D341Med (cell line): ENCODE measurements at regions not wholly inside any gene's neighbourhood (a gene's known extent, or its start where the extent isn't known, plus 50 kb on each side); places are given as distances from the start of the nearest gene placed in this dataset.

Source experiments
- DNase-seq: peaks from one replicate; pipeline ENCODE4 v3.0.0; 2012; ENCODE audit warnings: low spot score

GRCh38 chr13:76795701-76796695 is 90.2 kb downstream of the KCTD12 start:
- no peak for DNase-seq

- DNase-seq: no peak
Measured at GRCh38 chr13:76792731-76793347, 93.4 kb downstream of the KCTD12 start.

DNA sequence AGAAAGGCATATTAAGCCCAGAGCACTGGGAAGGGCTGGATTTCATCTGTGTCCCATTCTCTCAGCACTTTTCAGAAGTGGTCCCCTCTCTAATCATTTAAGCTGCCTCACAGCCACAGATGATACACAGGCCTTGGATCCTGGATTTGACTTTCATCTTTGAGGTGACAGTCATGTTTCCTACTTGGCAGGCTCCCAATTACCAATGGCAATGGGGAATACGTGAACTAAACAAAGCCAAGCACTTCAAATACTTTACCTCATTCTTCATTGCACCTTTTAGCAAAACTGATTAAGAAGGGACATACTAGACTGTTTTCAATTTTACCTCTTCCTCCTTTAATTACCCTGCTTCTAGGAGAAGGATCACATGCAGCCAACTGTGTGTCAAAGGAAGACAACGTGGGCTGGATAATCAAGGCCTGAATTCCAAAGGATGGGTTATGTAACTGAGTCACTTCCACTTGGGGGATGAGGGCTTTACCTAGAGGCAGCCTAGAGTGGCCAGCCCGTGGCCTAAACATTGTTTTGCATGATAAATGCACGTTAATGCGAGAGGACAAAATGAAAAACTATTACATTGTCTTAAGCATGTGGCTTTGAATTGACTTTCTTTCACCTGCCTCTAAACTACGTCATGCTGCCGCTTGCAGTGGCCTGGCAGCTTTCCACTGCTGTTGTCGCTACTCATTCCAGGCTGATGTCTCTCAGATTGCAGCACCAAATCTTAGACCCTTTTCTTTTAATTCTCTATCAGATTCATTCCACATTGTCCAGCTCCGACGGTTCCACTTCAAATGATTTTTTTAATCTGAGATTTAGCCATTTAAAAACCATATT is 95.0 kb downstream of the KCTD12 start:
- no peak for DNase-seq

- DNase-seq: no peak
Measured at GRCh38 chr13:76790526-76790925, 95.7 kb downstream of the KCTD12 start.

- no peak for DNase-seq
Measured at GRCh38 chr13:76783798-76784197, 102.4 kb downstream of the KCTD12 start.

GRCh38 chr13:76778853-76779252 is 107.4 kb downstream of the KCTD12 start:
- DNase-seq: no peak

DNA sequence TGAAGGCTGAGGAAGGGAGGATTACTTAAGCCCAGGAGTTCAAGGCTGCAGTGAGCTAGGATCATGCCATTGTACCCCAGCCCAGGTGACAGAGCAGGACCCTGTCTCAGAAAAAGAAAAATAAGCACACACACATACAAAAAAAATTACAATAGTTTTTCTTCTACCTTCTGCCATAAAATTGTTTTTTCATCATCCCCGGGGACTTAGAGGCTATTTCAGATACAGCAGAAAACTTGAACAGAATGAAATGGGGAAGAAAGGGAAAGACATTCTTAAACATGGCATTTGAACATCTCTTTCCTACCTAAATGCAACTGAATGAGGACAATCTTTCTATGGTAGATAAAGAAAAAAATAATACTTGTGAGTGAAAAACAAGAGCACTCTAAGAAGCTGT is 109.1 kb downstream of the KCTD12 start:
- no peak for DNase-seq

DNA sequence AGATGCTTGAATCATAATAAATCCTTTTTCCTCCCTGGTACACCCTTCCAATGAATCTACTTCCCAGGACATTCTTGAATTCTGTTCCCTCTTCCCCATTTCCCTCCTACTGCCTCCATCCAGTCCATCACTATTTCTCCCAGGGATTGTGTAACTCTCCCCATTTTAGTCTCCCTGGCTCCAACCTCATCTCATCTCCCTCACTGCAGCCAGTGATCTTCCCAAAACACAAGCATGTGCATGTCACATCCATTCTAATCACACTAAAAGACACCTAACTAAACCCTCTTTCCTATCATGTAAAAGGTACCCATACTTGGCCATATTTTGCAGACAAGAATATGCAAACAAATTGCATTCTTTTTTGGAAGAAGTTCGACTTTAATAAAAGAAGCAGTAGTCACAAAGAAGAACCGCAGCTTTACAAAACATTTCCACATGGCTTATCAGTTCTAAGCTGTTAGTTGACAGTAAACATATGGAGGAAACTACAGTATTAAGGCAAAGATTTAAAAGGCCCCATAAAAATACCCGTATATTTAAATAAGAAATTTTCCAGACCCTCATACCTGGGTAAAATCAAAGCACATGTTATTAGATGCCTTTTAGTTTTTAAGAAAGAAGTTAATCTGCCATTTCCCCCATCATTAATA is 111.0 kb downstream of the KCTD12 start:
- no peak for DNase-seq

DNA sequence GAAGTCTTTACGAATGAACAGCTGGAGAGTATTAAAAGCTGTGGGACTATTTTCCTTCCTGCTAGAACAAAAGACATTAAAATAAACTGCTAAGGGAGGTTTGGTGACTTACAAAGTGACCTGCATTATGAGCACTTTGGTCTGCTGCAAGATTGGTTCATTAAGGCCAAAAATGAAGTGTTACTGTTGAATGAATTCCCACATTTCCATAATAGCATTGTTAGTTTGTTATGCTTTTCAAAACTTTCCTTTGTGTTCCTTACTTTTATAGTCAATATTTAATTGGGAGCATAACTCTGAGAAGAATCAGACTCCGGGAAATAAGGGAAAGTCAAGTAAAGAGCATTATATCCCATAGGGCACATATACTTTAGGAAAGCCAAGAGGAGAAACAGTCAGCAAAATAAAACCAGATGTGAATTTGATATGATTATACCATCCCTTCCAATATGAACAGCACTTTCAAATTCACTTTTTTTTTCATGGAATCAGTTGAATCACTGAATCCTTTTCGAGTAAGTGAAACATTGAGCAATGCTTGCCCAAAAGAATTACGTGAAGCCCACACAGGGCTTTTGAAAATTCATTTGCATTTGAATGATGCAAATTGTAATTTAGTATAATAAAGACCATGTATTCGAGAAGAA is 112.6 kb downstream of the KCTD12 start:
- no peak for DNase-seq

DNA sequence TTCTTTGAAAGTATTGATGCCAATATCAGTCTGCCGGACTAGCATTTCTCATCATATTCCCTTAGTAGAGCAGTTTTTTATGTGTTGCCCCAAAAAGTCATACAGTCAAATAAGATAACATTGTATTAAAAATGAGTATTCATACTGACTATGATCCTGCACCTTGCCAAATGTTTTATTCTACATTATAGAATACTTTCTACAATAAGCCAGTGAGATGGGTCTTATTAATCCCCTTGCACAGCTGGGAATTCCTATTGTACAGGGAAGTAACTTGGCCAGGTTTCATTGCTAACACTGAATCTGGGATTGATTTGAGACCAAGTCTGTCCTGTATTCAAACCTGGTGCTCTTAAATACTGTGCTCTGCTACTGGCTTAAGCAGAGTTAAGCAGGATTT is 114.0 kb downstream of the KCTD12 start:
- DNase-seq: no peak

- no peak for DNase-seq
Measured at GRCh38 chr13:76769271-76769791, 116.9 kb downstream of the KCTD12 start.

DNA sequence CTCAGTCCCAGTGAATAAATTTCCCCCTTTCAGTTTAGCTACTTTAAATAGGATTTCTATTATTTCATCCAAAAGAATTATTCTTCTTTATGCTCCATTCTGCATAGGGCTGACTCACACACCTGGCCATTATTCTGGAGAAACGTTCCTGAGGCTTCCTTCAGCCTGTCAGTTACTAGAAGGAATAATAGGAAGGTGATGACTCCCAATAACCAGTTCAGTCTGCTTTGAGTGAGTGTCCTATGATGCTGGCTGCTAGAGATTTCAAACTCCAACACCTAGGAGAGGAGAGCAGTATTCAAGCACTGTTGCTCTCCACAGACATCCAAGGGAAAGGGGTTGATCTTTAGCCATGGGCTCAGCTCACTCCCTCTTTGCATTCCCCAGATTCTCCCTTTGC is 117.8 kb downstream of the KCTD12 start:
- DNase-seq: no peak

DNA sequence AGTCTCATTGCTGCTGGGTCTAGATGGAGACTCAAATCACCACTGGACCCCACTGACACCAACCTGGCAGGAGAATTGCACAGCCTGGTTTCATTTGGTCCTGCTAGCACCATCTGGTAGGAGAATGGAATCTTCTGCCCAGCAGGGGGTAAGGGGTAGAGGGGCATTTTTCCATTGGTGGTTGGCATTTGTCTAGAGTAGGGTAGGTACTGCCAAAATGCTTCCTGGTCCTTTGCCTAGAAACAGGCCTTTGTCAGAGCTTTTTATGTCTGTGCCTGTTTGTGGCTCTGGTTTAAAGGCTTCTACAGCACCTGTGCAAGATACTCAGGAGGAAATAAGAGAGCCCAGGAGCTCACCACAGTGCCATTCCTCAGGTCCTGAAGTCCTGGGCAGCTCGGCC is 121.3 kb downstream of the KCTD12 start:
- no peak for DNase-seq

- no peak for DNase-seq
Measured at GRCh38 chr13:76764429-76764828, 121.8 kb downstream of the KCTD12 start.

- no peak for DNase-seq
Measured at GRCh38 chr13:76762721-76763120, 123.5 kb downstream of the KCTD12 start.

DNA sequence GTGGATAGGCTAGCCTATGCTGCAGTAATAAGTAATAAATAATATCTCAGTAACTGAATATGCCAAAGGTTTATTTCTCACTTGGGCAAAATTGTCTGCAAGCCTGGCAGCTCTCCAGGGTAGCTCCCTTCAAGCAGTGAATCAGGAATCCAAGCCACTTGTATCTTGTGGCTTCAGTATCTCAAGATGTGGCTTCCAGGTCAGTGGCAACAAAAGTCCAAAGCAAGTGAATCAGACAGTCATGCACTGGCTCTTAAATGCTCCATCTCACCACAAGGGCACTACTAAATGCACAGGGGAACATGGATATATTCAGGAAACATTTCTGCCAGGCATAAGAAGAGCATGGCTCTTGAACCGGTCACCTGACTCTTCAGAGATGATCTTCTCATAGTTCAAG is 126.3 kb downstream of the KCTD12 start:
- DNase-seq: no peak

DNA sequence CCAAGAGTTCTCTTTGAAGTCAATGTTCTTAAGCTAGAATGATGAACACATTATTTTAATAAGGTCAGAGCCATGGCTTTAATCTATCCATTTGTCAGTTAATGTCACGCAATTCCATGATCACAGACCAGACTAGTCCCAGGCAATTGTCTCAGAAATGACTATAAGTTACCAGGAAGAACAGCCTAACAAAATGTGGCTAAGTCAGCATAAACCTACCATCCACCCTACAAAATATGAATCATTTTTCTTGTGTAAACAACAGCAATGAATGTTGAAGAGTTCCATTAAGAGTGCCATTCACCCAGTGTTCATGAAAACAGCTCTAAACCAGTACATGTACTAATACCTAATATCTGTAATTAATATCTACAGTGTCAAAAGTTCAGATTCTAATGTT is 127.5 kb downstream of the KCTD12 start:
- no peak for DNase-seq

DNA sequence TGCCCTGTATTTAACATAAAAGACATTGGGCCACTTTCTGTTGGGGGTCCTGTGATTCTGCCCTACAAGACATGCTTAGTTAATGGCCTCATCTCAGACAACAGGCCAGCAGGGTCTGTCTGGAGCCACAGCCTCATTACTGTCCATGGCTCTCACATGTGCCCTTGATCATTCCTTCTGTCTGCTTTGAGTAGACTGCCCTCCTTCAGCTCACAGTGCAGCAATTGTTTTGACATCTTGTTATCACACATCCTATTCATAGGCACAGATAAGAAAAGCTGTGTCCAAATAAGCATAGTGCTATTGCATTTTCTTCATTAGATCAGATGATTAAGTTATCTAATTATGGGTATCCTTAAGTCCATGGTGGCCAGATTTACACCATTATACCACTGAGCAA is 127.9 kb downstream of the KCTD12 start:
- DNase-seq: no peak

GRCh38 chr13:76756451-76756850 is 129.8 kb downstream of the KCTD12 start:
- no peak for DNase-seq

- no peak for DNase-seq
Measured at GRCh38 chr13:76754414-76754813, 131.8 kb downstream of the KCTD12 start.

DNA sequence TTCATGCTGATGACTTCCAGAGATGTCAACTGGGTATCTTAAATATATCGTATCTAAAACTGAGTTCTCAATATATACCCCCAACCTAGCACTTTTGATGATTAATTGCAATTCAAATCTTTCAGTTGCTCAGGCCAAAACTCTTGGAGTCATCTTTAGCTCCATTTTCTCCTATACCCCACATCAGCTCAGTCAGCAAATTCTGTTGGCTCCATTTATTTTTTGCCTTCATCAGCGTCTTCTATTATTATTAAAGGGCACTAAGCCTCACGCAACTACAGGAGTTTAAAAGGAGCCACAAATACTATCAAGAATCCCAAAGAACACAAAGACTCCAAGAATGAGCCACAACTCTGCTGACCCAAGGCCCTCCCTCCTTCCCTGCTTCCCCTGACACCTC is 134.9 kb downstream of the KCTD12 start:
- DNase-seq: no peak
